ENCODE measurements at regions not wholly inside any gene's neighbourhood (a gene's known extent, or its start where the extent isn't known, plus 50 kb on each side); places are given as distances from the start of the nearest gene placed in this dataset.

DNA sequence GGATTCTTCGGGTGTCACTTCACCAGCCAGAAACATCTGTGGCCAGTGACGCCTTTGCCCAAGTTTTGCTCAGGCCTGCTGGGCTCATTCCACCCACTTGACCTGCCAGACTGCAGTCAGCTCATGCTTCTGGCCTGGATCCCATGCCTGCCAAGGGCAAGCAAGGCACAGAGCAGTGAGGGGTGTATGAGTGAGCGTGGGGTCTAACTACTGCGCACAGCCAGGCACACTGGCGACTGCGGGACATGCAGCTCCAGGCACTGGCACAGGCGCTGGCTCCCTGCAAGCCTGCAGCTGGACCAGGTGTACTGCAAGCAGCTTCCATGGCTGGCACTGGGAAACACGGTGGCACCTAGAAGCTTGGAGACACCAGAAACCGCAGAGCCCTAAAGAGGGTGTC is 80.1 kb downstream of the MTERF1 start:
- DNase-seq (ENCODE audit: low spot score): no peak
- TF ChIP-seq, protein P1, sequence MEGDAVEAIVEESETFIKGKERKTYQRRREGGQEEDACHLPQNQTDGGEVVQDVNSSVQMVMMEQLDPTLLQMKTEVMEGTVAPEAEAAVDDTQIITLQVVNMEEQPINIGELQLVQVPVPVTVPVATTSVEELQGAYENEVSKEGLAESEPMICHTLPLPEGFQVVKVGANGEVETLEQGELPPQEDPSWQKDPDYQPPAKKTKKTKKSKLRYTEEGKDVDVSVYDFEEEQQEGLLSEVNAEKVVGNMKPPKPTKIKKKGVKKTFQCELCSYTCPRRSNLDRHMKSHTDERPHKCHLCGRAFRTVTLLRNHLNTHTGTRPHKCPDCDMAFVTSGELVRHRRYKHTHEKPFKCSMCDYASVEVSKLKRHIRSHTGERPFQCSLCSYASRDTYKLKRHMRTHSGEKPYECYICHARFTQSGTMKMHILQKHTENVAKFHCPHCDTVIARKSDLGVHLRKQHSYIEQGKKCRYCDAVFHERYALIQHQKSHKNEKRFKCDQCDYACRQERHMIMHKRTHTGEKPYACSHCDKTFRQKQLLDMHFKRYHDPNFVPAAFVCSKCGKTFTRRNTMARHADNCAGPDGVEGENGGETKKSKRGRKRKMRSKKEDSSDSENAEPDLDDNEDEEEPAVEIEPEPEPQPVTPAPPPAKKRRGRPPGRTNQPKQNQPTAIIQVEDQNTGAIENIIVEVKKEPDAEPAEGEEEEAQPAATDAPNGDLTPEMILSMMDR (IDR thresholded peaks at IDR 0.05; ENCODE audit: extremely low read depth, insufficient read depth, missing control alignments): no peak
- in situ Hi-C loops (cut with MboI; ENCODE audit: low pct_unique_long_range_greater_than_20kb, low sequenced_read_pairs, unreplicated experiment): no loop called here

DNA sequence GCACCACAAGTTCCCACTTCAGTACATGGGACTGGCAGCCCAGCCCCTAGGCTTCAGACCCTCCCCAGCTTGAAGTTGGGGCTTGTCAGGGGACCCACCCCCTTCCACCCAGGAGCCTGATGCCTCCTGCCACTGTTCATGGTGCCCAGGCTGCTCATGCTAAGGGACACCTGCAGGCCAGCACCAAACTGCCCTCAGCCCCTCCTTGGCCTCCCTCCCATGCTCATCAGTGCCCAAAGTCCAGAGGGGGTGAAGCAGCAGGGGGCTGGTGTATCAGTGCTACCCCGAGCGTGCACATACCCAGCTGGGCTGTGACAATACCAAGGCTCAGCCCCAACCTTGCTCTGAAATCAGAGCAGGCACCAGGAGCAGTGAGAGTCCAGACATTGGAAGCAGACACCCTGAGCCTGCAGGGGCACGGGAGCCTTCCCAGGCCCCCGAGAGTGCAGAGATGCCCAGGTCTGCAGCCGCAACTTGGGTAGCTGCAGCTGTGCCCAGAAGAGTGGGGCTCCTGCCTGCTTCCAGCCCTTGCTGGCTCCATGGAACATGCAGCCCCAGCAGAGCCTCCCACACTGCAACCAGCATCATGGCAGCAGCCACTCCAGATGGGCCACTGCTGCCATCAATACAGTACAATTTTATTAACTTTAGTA is 79.0 kb downstream of the MTERF1 start:
- TF ChIP-seq, protein P1 (IDR thresholded peaks at IDR 0.05; ENCODE audit: extremely low read depth, insufficient read depth, missing control alignments): no peak
- no peak for DNase-seq (ENCODE audit: low spot score)
- in situ Hi-C loops (cut with MboI; ENCODE audit: low pct_unique_long_range_greater_than_20kb, low sequenced_read_pairs, unreplicated experiment): no loop called here

DNA sequence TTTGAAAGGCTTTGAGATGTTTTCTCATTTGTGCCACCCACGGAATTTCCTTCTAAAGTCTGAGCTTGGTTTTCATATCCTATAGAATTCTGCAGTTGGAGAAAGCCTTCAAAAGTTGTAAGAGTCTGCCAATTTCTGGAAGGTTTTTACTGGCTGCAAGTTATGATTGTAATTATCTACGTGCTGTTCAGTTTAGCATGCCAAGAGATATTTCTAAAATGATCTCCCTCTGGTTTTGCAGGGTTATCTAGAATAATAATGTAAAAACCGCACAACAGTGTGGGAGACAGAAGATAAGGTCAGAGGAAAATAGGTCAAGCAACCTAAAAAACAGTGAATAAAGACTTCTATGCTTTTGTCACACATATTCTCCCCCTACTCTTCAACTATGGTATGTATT is 69.3 kb downstream of the MTERF1 start:
- DNase-seq (ENCODE audit: low spot score): no peak
- TF ChIP-seq, protein P1 (IDR thresholded peaks at IDR 0.05; ENCODE audit: extremely low read depth, insufficient read depth, missing control alignments): no peak
- in situ Hi-C loops (cut with MboI; ENCODE audit: low pct_unique_long_range_greater_than_20kb, low sequenced_read_pairs, unreplicated experiment): no loop called here

DNA sequence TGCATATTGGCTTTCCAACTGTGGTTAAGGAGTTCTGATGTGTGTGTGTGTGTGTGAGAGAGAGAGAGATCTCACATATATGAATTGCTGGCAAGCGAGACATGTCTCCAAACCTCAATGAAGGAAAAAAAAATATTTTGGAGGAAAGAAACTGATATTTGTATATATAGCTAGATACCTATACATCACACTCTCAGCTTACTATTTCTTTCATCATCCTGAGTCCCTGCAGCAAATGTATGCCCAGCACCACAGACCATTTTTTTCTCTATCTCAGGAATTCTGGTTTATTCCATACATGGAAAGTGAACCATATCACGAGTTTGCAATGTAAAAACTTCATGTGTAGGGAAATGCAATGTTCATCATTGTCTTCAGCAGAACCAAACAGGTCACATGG is 68.9 kb downstream of the MTERF1 start:
- in situ Hi-C loops (cut with MboI; ENCODE audit: low pct_unique_long_range_greater_than_20kb, low sequenced_read_pairs, unreplicated experiment): no loop called here
- no peak for DNase-seq (ENCODE audit: low spot score)
- TF ChIP-seq, protein P1 (IDR thresholded peaks at IDR 0.05; ENCODE audit: extremely low read depth, insufficient read depth, missing control alignments): no peak

DNA sequence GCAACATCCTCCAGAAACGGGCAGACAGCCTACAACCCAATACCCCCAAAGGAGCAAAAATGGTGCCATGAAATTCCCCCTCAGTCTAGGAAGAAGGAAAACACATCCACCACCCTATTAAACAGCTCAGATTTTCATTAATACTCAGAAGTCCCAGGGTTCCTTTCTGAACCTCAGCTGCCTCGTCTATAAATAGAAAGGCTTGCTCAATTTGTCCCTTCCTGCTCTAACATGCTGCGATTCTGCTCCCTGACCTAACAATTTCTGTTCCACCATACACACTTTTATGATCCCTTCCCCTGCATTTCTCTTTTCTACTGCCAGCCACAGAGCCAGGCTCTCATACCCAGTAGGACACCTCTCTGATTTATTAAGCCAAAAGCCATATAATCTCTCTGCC is 68.1 kb downstream of the MTERF1 start:
- TF ChIP-seq, protein P1 (IDR thresholded peaks at IDR 0.05; ENCODE audit: extremely low read depth, insufficient read depth, missing control alignments): no peak
- in situ Hi-C loops (cut with MboI; ENCODE audit: low pct_unique_long_range_greater_than_20kb, low sequenced_read_pairs, unreplicated experiment): no loop called here
- DNase-seq (ENCODE audit: low spot score): no peak

DNA sequence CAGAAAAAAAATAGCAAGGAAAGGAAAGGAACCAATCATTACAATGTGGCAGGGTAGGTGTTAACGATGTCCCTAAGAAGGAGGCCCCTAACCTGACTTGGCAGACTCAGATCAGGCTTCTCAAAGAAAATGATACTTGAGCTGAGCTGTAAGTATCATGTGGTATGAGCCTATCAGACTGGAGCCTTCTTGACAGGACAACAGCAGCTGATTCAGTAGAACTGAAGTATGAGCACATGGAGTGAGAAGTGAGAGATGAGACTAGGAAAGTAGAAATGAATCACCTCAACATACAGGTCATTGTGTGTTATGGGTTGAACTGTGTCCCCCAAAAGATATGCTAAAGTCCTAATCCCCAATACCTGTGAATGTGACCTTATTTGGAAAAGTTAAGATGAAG is 66.3 kb downstream of the MTERF1 start:
- TF ChIP-seq, protein P1 (IDR thresholded peaks at IDR 0.05; ENCODE audit: extremely low read depth, insufficient read depth, missing control alignments): no peak
- in situ Hi-C loops (cut with MboI; ENCODE audit: low pct_unique_long_range_greater_than_20kb, low sequenced_read_pairs, unreplicated experiment): no loop called here
- DNase-seq (ENCODE audit: low spot score): no peak
